ENCODE measurements at regions not wholly inside any gene's neighbourhood (a gene's known extent, or its start where the extent isn't known, plus 50 kb on each side); places are given as distances from the start of the nearest gene placed in this dataset.
"Not testable (repeated sequence)": the region's sequence is repeated elsewhere in the genome, so short reads cannot be mapped to it uniquely, and the experiment has no call there.

DNA sequence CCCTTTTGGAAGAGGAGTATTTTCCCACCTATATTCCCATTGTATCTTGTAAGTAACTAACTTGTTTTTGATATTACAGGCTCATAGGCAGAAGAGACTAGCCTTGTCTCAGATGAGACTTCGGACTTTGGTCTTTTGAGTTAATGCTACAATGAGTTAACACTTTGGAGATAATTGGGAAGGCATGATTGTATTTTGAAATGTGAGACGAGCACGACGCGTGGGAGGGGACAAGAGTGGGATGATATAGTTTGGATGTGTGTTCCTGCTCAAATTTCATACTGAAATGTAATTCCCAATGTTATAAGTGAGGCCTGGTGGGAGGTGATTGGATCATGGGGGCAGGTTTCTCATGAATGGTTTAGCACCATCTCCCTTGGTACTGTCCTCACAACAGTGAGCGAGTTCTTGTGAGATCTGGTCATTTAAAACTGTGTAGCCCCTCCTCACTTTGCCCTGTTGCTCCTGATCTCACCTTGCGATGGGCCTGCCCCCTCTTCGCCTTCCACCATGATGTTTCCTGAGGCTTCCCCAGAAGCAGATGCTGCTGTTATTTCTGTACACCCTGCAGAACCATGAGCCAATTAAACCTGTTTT, 721.5 kb upstream of the CTNND2 start:
- FAIRE-seq = no peak

DNA sequence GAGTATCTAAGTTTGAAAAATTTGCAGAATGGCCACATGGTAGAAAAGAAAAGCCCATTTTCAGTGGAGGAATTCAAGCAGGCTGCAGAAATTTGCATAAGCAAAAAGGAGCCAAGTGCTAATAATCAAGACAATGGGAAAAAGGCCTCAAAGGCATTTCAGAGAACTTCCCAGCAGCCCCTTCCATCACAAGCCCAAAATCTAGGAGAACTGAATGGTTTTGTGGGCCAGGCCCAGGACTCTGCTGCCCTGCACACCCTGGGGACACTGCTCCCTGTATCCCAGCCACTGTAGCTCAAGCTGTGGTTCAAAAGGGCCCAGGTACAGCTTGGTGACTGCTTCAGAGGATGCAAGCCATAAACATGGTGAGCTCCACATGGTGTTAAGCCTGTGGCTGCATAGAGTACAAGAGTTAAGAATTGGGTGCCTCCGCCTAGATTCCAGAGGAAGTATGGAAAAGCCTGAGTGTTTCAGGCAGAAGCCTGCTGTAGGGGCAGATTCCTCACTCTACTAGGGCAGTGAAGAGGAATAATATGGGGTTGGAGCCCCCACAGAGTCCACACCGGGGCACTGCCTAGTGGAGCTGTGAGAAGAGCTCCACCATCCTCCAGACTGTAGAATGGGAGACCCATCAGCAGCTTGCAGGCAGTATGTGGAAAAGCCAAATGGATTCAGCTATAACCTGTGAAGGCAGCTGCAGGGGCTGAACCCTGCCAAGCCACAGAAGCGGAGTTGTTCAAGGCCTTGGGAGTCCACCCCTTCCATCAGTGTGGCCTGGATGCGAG, 720.7 kb upstream of the CTNND2 start:
- FAIRE-seq = no peak

DNA sequence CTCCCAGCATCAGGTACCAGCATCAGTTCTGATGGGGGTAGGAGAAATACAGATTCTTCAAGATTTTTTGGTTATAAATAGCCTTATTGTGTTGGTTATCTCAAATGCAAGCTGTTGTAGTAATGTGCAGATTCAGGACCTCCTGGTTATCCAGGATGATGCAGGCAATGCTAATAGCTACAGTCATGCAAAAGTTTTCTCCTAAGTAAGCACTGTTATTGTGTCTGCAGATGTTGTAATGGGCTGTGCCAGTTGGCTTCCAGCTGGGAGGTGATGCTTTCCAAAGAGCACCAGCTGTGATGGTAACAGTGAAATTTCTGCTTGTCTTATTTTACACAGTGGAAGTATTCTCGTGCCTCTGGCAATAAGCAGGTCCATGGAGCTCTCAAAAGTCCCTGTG, 719.2 kb upstream of the CTNND2 start:
- no peak for FAIRE-seq

DNA sequence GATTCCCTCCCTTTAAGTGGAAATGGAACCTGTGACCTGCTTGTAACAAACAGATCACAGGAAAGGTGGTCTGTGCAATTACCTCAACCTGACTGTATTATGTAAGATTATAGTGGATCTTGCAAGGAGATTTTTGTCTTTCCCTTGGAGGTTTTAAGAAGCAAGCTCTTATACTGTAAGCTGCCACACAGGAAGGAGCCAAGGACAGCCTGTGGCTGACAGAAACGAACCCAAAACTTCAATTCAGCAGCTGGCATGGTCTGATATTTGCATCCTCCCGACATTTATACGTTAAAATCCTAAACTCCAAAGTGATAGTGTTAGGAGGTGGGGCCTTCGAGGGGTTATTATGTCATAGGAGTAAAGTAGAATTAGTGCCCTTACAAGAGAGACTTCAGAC, 711.8 kb upstream of the CTNND2 start:
- FAIRE-seq = no peak

DNA sequence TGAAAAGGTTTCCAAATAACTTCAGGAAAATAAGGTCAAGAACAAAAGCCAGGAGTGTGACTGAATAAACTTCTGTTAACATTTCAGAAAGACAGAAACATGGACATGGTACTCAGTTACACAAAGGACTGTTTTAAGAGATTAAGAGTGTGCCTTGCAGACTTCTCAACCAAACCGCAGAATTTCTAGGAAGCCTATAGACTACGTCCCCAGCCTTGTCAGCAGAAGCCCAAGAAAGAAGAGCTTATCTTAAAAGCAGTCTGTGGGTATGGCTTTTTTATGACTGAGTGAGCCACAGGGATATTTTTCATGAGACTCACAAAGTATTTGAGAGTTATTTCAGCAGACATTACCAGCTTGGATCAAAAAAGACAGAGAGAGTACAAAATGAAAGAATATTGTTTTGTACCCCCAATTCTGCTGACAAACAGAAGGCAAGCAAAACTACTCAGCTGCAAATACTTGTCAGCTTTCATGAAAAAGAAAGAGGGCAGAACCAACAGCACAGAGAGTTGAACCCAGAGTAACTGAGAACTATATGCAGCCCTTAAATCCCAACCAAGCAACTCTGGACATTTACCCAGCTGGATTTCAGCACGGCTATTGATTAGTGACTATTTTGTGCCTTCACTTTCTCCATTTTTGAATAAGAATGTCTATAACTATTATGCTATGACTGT, 711.0 kb upstream of the CTNND2 start:
- no peak for FAIRE-seq

DNA sequence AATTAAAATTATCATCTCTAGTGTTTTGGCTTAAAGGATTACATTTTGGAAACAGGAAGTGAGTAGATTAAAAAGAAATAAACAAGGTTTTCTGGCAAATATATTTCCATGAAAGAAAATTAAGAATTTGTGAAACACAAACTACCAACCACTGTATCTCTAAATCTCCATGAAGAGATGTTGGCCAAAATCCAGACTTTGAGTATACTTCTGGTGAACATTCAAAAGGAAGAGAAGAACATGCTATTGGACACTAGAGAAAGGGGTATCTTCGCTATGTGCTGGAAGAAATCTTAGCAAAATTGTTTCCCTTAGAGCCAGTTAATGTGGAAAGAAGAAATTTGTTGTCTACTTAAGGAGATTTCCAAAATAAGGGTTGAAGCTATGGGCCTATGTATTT, 710.4 kb upstream of the CTNND2 start:
- FAIRE-seq = no peak

DNA sequence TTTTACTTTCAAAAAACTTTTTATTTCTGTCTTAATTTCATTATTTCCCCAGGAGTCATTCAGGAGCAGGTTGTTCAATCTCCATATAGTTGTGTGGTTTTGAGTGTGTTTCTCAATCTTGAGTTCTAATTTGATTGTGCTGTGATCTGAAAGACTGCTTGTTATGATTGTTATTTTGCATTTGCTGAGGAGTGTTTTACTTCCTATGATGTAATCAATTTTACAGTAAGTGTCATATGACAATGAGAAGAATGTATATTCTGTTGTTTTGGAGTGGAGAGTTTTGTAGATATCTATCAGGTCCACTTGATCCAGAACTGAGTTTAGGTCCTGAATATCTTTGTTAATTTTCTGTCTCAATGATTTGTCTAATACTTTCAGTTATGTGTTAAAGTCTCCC, 706.9 kb upstream of the CTNND2 start:
- FAIRE-seq = no peak

DNA sequence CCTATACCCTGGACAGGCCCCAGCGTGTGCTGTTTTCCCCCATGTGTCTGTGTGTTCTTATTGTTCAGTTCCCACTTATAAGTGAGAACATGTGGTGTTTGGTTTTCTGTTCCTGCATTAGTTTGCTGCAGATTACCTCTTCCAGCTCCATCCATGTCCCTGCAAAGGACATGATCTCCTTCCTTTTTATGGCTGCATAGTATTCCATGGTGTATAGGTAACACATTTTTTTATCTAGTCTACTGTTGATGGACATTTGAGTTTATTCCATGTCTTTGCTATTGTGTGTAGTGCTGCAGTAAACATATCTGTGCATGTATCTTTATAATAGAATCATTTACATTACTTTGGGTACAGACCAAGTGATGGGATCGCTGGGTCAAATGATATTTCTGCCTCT, 703.6 kb upstream of the CTNND2 start:
- FAIRE-seq = not testable (repeated sequence)

DNA sequence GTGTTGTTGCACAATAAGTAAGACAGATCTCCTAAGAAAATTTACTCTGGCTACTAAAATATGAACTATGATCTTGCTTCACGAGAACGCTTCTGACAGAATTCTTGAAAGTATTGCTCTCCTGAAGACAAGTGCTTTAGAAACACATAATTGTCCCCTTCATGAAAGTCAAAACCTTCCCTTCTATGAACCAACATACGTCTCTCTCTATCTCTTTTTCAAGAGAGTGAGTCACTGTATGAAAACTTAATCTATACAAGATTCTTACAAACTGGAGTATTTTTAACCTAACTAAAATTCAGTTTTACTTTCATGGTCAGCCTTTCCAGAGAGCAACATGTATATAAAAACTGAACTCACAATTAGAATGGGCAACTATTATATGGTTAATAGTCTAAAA, 688.0 kb upstream of the CTNND2 start:
- no peak for FAIRE-seq

DNA sequence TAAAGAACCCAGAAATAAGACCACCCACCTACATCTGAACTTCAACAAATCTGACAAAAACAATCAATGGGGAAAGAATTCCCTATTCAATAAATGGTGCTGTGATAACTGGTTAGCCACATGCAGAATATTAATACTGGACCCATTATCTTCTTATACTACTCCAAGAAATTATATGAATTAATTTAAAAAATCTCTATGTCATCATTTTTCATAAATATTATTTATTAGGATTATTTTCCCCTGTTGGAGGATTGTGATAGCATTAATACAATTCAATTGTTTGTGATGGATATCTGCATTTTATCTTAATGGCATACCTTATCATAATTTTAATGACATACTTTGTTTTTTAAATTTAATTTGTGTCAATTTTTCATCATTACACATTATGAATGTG, 682.2 kb upstream of the CTNND2 start:
- no peak for FAIRE-seq

DNA sequence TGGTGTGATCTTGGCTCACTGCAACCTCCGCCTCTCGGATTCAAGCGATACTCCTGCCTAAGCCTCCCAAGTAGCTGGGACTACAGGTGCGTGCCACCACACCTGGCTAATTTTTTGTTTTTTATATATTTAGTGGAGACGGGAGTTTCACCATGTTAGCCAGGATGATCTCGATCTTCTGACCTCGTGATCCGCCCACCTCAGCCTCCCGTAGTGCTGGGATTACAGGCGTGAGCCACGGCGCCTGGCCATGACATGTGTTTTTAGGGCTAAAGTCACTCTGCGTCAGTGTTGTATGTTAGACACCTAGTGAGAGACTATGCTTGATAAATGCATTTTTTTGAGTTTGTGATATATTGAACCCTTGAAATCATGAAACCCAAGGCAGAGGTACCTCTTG, 674.6 kb upstream of the CTNND2 start:
- FAIRE-seq = not testable (repeated sequence)

DNA sequence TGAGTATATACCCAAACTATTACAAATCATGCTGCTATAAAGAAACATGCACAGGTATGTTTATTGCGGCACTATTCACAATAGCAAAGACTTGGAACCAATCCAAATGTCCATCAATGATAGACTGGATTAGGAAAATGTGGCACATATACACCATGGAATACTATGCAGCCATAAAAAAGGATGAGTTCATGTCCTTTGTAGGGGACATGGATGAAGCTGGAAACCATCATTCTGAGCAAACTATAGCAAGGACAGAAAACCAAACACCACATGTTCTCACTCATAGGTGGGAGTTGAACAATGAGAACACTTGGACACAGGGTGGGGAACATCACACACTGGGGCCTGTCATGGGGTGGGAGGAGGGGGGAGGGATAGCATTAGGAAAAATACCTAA, 672.7 kb upstream of the CTNND2 start:
- not testable (repeated sequence) for FAIRE-seq

DNA sequence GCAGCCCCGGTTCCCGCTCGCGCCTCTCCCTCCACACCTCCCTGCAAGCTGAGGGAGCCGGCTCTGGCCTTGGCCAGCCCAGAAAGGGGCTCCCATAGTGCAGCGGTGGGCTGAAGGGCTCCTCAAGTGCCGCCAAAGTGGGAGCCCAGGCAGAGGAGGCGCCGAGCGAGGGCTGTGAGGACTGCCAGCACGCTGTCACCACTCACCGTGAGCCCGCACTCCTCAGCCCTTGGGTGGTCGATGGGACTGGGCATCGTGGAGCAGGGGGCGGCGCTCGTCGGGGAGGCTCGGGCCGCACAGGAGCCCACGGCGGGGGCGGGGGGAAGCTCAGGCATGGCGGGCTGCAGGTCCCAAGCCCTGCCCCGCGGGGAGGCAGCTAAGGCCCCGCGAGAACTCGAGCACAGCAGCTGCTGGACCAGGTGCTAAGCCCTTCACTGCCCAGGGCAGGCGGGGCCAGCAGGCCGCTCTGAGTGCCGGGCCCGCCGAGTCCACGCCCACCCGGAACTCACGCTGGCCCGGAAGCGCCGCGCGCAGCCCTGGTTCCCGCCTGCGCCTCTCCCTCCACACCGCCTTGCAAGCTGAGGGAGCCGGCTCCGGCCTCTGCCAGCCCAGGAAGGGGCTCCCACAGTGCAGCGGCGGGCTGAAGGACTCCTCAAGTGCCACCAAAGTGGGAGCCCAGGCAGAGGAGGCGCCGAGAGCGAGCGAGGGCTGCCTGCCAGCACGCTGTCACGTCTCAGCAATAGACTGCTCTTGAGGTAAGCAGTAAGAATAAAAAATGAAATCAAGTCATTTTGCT, 670.2 kb upstream of the CTNND2 start:
- FAIRE-seq = not testable (repeated sequence)

DNA sequence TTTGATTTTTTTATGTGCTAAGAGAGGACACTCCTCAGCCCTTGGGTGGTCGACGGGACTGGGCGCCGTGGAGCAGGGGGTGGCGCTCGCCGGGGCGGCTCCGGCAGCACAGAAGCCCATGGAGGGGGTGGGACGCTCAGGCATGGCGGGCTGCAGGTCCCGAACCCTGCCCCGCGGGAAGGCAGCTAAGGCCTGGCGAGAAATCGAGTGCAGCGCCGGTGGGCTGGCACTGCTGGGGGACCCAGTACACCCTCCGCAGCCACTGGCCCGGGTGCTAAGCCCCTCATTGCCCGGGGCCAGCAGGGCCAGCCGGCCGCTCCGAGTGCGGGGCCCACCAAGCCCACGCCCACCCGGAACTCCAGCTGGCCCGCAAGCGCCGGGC, 669.7 kb upstream of the CTNND2 start:
- FAIRE-seq = not testable (repeated sequence)

DNA sequence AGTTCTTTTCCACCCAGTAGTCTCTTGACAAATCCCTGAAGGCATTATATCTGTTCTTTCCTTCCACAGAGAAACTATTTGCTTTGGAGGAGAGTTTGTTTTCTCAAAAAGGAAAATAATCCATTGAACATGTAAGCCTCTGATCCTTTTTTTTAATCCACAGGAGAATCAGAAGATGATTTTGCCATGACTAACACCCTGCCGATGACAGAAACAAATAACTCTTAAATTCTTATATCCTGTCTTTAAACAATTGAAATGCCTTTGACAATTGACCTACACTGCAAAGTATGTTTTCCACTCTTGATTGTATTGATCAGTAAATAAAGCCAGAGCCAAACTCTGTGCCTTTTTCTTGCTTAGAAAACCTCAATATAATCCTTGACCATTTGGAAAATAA, 666.4 kb upstream of the CTNND2 start:
- FAIRE-seq = no peak

DNA sequence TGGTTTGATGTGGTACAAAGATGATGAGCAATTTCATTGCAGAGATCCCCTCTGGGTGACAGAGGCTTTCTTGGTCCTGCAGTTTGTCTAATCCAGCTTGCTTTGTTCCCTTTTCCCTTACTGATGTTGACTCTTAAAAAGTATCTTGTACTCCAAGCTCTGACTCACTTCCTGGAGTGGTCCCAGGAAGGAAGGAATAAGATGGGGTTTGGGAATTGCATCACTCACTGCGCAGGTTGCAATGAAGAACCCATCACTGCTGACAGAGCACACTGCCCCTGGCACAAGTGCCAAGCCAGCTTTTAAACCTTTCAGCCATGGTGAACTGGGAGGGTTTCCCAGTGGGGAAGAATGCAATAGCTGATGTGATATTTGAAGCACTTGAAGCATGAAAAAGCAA, 662.2 kb upstream of the CTNND2 start:
- FAIRE-seq = no peak

DNA sequence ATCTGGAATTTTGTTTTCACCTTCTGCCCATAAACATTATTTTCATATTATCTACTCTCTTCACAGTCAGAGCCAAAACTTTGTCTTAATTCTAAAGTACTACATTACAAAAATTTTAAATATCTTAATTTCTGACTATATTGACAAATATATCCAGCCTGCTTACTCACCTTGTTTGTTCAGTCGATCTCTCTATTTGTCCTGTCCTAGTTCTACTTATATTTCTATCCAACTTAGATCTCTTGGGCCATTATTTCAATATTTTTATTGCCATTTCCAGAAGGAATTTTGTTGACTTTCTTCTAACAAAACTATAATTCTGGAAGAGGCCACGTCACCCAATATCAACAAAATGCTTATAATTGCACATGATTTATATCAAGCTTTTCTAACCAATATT, 652.8 kb upstream of the CTNND2 start:
- FAIRE-seq = no peak

DNA sequence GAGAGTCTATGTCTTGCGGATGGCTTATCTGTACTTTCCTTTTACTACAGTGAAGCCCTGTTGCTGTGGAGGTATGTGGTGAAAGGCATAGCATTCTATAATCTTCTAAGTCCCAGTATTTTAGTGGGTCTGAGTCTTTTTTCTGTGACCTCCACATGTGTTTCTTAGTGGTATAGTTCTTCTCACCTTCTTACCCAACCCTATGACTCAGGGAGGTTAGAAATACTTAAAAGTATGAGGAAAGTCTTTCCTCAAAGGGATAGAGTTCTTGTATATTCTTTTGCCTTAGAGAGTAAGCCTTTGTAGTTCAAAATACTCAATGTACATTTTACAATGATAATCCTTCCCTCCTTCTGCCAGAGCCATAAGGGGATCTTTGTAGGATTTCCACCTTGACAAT, 621.9 kb upstream of the CTNND2 start:
- no peak for FAIRE-seq

DNA sequence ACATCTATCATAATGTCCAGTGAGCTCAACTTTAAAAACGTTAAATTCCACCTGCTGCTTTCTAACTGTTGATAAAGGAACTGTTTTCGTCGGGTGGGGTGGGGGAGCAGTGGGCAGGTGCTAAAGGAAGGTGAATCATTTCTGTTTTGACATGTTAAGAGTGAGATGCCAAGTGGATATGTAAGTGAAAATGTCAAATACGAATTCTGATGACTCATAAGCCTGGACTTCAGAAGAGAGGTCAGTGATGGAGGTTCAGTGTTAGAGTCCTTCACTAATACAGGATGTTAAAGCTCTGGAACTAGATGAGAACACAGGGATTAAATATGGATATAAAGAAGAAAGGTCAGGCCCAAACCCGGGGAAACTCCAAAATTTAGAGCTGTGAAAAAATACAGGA, 617.9 kb upstream of the CTNND2 start:
- no peak for FAIRE-seq

DNA sequence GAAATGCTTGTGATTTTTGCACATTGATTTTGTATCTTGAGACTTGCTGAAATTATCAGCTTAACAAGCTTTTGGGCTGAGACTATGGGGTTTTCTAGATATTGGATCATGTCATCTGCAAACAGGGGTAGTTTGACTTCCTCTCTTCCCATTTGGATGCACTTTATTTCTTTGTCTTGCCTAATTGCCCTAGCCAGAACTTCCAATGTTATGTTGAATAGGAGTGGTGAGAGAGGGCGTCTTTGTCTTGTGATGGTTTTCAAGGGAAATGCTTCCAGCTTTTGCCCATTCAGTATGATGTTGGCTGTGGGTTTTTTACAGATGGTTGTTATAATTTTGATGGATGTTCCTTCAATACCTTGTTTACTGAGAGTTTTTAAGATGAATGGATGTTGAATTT, 600.7 kb upstream of the CTNND2 start:
- FAIRE-seq = not testable (repeated sequence)

DNA sequence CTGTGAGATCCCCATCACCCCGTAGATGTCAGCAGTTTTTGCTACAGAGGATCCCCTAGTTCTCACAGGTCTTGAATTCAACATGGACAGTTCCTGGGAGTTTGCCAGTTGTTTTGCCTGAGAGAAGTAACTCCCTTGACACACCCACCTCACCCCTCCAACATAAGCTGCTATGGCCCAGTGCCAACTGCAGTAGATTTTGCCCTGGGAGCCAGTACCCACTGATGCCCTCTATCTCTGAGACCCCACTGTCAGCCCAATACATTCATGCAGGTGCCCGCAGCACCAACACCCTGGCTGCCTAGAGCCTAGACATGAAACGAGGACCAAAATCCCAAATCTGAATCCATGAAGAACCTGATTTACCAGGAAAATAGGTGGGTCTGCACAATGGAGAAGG, 583.9 kb upstream of the CTNND2 start:
- no peak for FAIRE-seq

DNA sequence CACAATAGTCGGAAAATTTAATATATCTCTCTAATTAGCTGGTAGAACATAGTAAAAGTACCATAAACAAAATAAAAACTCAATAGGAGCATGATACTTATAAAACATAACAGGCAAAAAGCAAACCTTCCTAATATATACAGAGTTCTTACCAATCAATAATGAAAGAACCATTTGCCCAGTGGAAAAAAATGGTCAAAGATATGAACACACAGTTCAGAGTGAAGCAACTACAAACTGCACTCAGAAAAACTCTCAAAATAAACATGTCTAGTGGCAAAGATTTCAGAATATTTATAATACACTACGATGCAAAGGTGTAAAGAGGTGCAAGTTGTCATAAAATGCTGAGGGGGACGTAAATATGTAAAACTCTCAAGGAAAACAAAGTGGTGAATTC, 576.2 kb upstream of the CTNND2 start:
- no peak for FAIRE-seq

DNA sequence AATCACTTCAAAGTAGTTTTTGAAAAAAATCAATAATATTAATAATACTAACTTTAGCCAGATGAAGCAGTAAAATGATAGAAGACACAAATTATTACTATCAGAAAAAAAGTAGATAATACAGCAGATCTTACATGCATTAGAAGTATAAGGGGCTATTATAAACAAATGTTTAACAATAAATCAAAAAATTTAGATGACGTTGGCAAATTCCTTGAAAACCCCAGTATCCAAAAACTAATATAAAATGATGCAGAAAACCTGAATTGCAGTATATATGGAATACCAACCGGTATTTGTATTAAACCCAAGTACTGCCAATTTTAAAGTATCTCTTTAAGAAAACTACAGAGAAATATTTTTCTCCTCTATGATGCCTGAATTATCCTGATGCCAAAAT, 573.3 kb upstream of the CTNND2 start:
- FAIRE-seq = no peak

DNA sequence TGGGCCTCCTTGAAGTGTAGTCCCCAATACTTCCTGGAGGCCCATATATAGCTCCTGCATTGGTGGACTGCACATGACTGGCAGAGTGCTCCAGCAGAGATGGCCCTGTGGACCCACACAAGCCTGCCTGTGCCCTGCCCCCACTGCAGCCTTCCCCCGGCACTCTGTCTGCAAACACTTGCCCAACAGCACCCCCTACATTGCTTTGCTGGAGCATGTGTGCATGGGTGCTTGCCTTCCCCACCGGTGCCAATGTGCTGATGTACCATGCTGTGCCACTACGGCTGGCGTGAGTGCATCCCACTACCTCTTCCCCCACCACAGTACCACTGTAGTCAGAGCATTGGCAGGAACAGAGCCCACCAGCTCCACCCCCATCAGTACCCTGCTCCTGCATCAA, 563.6 kb upstream of the CTNND2 start:
- no peak for FAIRE-seq
